GM12878 (cell line): ENCODE measurements at regions not wholly inside any gene's neighbourhood (a gene's known extent, or its start where the extent isn't known, plus 50 kb on each side); places are given as distances from the start of the nearest gene placed in this dataset.
"Not testable (repeated sequence)": the region's sequence is repeated elsewhere in the genome, so short reads cannot be mapped to it uniquely, and the experiment has no call there.

Experiments
- CHD2 ChIP-seq: IDR thresholded peaks from 2 replicates; pipeline ENCODE4 v1.6.1; 2011; ENCODE audit warnings: low read depth, low read length, improper control_type of control experiment, borderline replicate concordance
- TF ChIP-seq, protein P1 (sequence below): IDR thresholded peaks from 2 replicates; pipeline ENCODE4 v1.6.1; 2011; ENCODE audit warnings: mild to moderate bottlenecking, low read depth, low read length, moderate library complexity; ENCODE audit not compliant: insufficient replicate concordance

DNA sequence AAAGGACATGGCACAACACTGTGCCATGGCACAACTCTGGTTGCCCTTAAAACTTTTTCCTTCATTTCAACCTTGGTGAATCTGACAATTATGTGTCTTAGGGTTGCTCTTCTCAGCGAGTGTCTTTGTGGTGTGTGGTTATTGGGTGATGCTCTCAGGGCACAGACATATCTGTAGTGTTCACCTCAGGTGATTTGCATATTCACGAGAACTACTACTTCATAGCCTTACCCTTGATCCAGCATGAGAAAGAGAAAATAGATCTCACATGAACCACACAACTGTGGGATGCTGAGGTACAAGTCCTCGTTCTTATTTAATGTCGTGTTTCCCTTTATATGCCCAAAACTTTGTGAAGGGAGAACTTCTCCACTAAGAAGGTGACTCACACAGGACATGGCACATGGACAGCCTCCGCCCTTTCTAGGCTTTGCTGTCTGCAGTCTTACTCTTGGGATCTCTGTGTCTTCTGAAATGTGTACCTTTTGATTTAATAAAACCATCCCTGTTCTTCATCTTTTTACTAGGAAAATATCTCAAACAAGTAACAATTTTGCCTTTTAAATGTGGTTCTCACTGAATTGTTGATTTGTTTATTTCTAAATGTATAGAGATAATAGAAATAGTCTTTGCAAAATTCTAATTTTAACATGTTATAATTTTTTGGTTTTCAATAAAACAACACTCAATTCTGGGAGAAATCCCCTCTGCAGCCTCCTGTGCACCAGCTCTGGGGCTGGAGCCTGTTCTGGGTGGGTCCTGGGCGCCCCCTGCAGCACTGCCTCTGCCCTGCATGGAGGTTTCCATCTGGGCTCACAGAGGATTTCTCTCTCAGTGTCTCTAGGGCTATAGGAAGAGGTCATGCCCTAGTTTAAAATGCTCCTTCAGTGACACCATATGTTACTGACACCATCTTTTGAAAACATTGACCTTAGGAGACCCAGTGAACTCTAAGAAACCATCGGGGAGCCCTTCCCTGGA is 651.2 kb downstream of the TMEM121 start:
- not testable (repeated sequence) for TF ChIP-seq CHD2
- TF ChIP-seq, protein P1, sequence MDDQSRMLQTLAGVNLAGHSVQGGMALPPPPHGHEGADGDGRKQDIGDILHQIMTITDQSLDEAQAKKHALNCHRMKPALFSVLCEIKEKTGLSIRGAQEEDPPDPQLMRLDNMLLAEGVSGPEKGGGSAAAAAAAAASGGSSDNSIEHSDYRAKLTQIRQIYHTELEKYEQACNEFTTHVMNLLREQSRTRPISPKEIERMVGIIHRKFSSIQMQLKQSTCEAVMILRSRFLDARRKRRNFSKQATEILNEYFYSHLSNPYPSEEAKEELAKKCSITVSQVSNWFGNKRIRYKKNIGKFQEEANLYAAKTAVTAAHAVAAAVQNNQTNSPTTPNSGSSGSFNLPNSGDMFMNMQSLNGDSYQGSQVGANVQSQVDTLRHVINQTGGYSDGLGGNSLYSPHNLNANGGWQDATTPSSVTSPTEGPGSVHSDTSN: not testable (repeated sequence)
